Panc1 (cell line): ENCODE measurements at regions not wholly inside any gene's neighbourhood (a gene's known extent, or its start where the extent isn't known, plus 50 kb on each side); places are given as distances from the start of the nearest gene placed in this dataset.

Experiments used
- CTCF ChIP-seq: fragments of 450-650 bp; IDR thresholded peaks from 2 replicates; pipeline ENCODE4 v1.5.1; 2017; ENCODE audit warnings: mild to moderate bottlenecking
- POLR2AphosphoS5 ChIP-seq: IDR thresholded peaks from 2 replicates; pipeline ENCODE4 v1.6.1; 2012; ENCODE audit warnings: mild to moderate bottlenecking, low read depth, low read length, moderate library complexity
- SIN3A ChIP-seq: IDR thresholded peaks from 2 replicates; pipeline ENCODE4 v1.6.1; 2012; ENCODE audit warnings: low read depth, mild to moderate bottlenecking, low read length, moderate library complexity, borderline replicate concordance; ENCODE audit not compliant: insufficient read depth

- TF ChIP-seq CTCF (no peak), POLR2AphosphoS5 (no peak), SIN3A (no peak)
These were observed 58.2 kb downstream of the ESM1 start for GRCh38 chr5:54927097-54927746.
